DND-41 (cell line): ENCODE measurements at regions not wholly inside any gene's neighbourhood (a gene's known extent, or its start where the extent isn't known, plus 50 kb on each side); places are given as distances from the start of the nearest gene placed in this dataset.

Experiments used
- ATAC-seq: fragments of 200-7000 bp; cut with Tn5 transposase; 3 replicates; pipeline ENCODE4 v1.9.1; 2021; ENCODE audit warnings: low read depth; ENCODE audit not compliant: insufficient read depth
- DNase-seq: peaks from one replicate; pipeline ENCODE4 v3.0.0-alpha.2; 2020
- H2AFZ ChIP-seq: 2 replicates; pipeline ENCODE4 v1.6.0; 2012; ENCODE audit warnings: low read depth, low read length
- H3K27ac ChIP-seq: 2 replicates; pipeline ENCODE4 v1.5.1; 2012; ENCODE audit warnings: low read length, inconsistent platforms
- H3K27me3 ChIP-seq: fragments of 200-600 bp; sonication (generic); 2 replicates; pipeline ENCODE4 v1.6.0; 2012; ENCODE audit warnings: low read length, mild to moderate bottlenecking, inconsistent platforms; ENCODE audit not compliant: insufficient read depth, poor library complexity
- H3K36me3 ChIP-seq: 2 replicates; pipeline ENCODE4 v1.5.1; 2012; ENCODE audit warnings: low read length, inconsistent platforms; ENCODE audit not compliant: insufficient read depth
- H3K4me1 ChIP-seq: 2 replicates; pipeline ENCODE4 v1.5.1; 2012; ENCODE audit warnings: mild to moderate bottlenecking, low read length; ENCODE audit not compliant: insufficient read depth
- H3K4me2 ChIP-seq: 2 replicates; pipeline ENCODE4 v1.6.0; 2012; ENCODE audit warnings: mild to moderate bottlenecking, moderate library complexity, low read length, inconsistent platforms; ENCODE audit not compliant: insufficient read depth
- H3K4me3 ChIP-seq, 2 experiments: fragments of 200-600 bp in 1 of 2; shearing (Covaris generic) in 1 of 2; 2 replicates each; pipeline ENCODE4 v1.5.1; 2012 to 2016; ENCODE audit warnings: inconsistent platforms in 2 of 2, low read length in 2 of 2, mild to moderate bottlenecking in 2 of 2, low read depth in 1 of 2, moderate library complexity in 1 of 2
- H3K79me2 ChIP-seq: 2 replicates; pipeline ENCODE4 v1.6.0; 2012; ENCODE audit warnings: low read length, inconsistent platforms; ENCODE audit not compliant: insufficient read depth
- H3K9ac ChIP-seq: 2 replicates; pipeline ENCODE4 v1.6.0; 2012; ENCODE audit warnings: low read depth, mild to moderate bottlenecking, inconsistent platforms, low read length, moderate library complexity
- H3K9me3 ChIP-seq: 2 replicates; pipeline ENCODE4 v1.5.1; 2012; ENCODE audit warnings: low read length, moderate library complexity, mild to moderate bottlenecking, inconsistent platforms; ENCODE audit not compliant: insufficient read depth, severe bottlenecking
- H4K20me1 ChIP-seq: 2 replicates; pipeline ENCODE4 v1.6.0; 2012; ENCODE audit warnings: low read length; ENCODE audit not compliant: insufficient read depth
- EZH2 ChIP-seq: IDR thresholded peaks from 3 replicates; pipeline ENCODE4 v1.6.1; 2012; ENCODE audit warnings: borderline replicate concordance, low read depth, mild to moderate bottlenecking, moderate library complexity, low read length, inconsistent platforms; ENCODE audit not compliant: severe bottlenecking
- TF ChIP-seq, protein P1 (sequence below): IDR thresholded peaks from 2 replicates; pipeline ENCODE4 v1.5.1; 2012; ENCODE audit warnings: borderline replicate concordance, low read length, moderate library complexity, mild to moderate bottlenecking; ENCODE audit not compliant: poor library complexity, severe bottlenecking; ENCODE audit errors: extremely low read depth

DNA sequence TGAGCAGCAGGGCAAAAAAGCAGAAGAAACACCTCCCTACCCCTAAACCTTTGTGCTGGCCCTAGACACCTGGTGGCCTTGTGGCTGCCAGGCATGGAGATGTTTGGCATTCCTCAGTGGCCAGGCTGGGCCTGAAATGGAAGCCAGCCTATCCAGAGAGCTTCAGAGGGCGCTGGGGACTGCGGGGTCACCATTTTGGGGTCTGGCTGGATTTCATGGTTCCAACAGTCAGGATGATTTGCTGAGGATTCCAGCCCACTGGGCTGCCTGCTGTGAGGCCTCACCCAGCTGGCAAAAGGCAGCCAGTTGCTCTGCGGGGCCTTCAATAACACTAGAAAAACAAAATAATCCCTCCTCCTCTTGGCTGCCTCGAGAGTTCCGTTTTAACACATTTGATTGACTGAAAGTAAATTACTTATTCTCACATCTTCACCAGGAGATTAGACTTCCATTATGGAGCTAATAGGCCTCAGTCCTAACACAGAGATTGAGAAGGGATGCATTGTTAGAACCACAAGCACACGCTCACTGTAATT lies 154.1 kb downstream of the EN1 start:
- no peak overlapping the region for H3K27ac ChIP-seq
- no peak overlapping the region for H2AFZ ChIP-seq

DNA sequence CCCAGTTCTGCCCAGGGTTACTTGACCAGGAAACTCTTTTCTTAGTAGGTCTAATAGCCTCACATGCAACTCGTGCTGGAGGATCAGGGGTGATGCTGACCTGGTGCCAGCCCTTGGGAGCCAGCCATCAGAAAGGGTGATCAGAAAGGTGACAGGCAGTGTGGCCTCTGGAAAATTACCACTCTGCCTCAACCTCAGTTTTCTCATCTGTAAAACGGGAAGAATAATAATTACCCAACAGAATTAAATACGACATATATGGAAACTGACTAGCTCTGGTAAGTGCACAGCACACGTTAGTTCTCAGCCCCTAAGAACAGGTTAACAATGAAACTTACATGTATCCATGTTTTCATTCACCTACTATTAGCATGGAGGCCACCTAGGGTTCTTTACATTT lies 157.6 kb downstream of the EN1 start:
- Histone ChIP-seq H3K27ac (no peak overlapping the region), H3K4me2 (no peak overlapping the region), H4K20me1 (no peaks in the 10 kb centered on the region), H3K36me3 (no peaks in the 10 kb centered on the region), H3K9ac (no peak overlapping the region), H2AFZ (no peak overlapping the region), H3K4me1 (no peaks in the 10 kb centered on the region), H3K27me3 (no peaks in the 10 kb centered on the region), H3K79me2 (no peaks in the 10 kb centered on the region), H3K4me3 (no peak overlapping the region), H3K9me3 (no peaks in the 10 kb centered on the region)
- ATAC-seq (no peak), DNase-seq (no peak)
- TF ChIP-seq EZH2, result no peak
- TF ChIP-seq, protein P1, sequence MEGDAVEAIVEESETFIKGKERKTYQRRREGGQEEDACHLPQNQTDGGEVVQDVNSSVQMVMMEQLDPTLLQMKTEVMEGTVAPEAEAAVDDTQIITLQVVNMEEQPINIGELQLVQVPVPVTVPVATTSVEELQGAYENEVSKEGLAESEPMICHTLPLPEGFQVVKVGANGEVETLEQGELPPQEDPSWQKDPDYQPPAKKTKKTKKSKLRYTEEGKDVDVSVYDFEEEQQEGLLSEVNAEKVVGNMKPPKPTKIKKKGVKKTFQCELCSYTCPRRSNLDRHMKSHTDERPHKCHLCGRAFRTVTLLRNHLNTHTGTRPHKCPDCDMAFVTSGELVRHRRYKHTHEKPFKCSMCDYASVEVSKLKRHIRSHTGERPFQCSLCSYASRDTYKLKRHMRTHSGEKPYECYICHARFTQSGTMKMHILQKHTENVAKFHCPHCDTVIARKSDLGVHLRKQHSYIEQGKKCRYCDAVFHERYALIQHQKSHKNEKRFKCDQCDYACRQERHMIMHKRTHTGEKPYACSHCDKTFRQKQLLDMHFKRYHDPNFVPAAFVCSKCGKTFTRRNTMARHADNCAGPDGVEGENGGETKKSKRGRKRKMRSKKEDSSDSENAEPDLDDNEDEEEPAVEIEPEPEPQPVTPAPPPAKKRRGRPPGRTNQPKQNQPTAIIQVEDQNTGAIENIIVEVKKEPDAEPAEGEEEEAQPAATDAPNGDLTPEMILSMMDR, result no peak

More for the DNA sequence above, 154.1 kb downstream of the EN1 start:
- Histone ChIP-seq H4K20me1 (no peaks in the 10 kb centered on the region), H3K9me3 (no peaks in the 10 kb centered on the region), H3K27me3 (no peaks in the 10 kb centered on the region), H3K4me2 (no peak overlapping the region), H3K9ac (no peak overlapping the region), H3K4me3 (no peak overlapping the region), H3K4me1 (no peaks in the 10 kb centered on the region), H3K36me3 (no peaks in the 10 kb centered on the region), H3K79me2 (no peaks in the 10 kb centered on the region)
- ATAC-seq (no peak), DNase-seq (no peak)
- TF ChIP-seq EZH2, result no peak
- TF ChIP-seq, protein P1, result no peak

DNA sequence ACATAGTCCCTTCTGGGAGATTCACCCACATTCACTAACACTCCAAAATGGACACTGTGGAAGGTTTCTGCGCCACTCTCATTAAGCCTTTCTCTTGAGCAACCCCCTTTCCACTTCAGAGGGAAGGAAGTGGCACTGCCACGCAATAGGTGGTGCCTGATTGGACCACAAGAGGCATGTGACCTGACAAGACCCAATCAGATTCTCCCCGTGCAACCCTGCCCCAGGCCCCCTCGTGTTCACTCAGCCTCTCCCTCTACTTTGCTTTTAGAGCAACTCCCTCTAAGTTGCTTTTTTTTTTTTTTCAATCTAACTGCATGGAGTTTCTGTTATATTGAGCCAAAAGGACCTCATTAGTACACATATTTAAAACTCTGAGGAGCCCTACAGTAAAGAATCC lies 158.0 kb downstream of the EN1 start:
- H4K20me1 ChIP-seq, result no peaks in the 10 kb centered on the region
- no peaks in the 10 kb centered on the region for H3K79me2 ChIP-seq
- no peaks in the 10 kb centered on the region for H3K27me3 ChIP-seq
- no peak overlapping the region for H3K4me3 ChIP-seq
- H3K36me3 ChIP-seq, result no peaks in the 10 kb centered on the region
- no peak overlapping the region for H3K9ac ChIP-seq
- H2AFZ ChIP-seq, result no peak overlapping the region
- no peak for TF ChIP-seq EZH2
- TF ChIP-seq, protein P1, result no peak
- H3K4me2 ChIP-seq, result no peak overlapping the region
- no peaks in the 10 kb centered on the region for H3K4me1 ChIP-seq
- ATAC-seq, result no peak
- no peaks in the 10 kb centered on the region for H3K9me3 ChIP-seq
- H3K27ac ChIP-seq, result no peak overlapping the region
- peak; percentile 6 for DNase-seq

DNA sequence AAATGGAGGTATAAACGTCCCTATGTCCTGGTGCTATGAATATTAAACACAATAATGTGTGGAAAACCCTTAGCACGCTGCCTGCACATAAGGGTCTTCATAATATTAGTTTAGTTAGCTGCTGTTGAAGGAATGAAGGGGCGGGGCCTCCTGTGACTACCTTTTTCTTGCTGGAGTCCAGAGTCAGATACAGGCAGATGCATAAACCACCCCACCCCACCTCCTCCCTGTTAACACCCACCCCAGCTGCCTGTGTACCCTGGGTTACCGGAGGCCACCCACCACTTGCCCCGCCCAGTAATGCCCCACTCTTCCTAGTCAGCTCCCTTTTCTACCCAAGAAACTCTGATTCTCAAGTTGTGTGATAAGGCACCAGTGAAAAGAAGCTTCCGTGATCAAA lies 158.4 kb downstream of the EN1 start:
- no peak overlapping the region for H3K9ac ChIP-seq
- no peaks in the 10 kb centered on the region for H3K36me3 ChIP-seq
- no peaks in the 10 kb centered on the region for H3K9me3 ChIP-seq
- ATAC-seq, result no peak
- no peak for TF ChIP-seq EZH2
- TF ChIP-seq, protein P1, result no peak
- H3K27ac ChIP-seq, result no peak overlapping the region
- no peak for DNase-seq
- no peak overlapping the region for H3K4me2 ChIP-seq
- no peak overlapping the region for H3K4me3 ChIP-seq
- H3K27me3 ChIP-seq, result no peaks in the 10 kb centered on the region
- H4K20me1 ChIP-seq, result no peaks in the 10 kb centered on the region
- no peak overlapping the region for H2AFZ ChIP-seq
- H3K4me1 ChIP-seq, result no peaks in the 10 kb centered on the region
- H3K79me2 ChIP-seq, result no peaks in the 10 kb centered on the region
